A673 (cell line): ENCODE measurements at regions not wholly inside any gene's neighbourhood (a gene's known extent, or its start where the extent isn't known, plus 50 kb on each side); places are given as distances from the start of the nearest gene placed in this dataset.

ENCODE experiments used
- BruUV-seq: library from RNA; stranded (reverse); fragments of 400-500 nt; replicated peaks from 2 replicates; lab custom pipeline; 2021; lab: Mats Ljungman, UMichigan
- CTCF ChIA-PET: fragments of 300-600 bp; sonication (Branson Sonifier 250); formaldehyde crosslinking; loops from one replicate; lab custom pipeline; 2022; ENCODE audit warnings: antibody characterized with exemption; lab: Charles Lee
- POLR2A ChIA-PET: fragments of 300-600 bp; sonication (Branson Sonifier 250); formaldehyde crosslinking; loops from one replicate; lab custom pipeline; 2022; ENCODE audit warnings: antibody characterized with exemption; ENCODE audit not compliant: low non-redundant PET; lab: Charles Lee
- DNase-seq: peaks from one replicate; pipeline ENCODE4 v3.0.0-alpha.2; 2015; ENCODE audit warnings: low spot score
- H3K27ac ChIP-seq: fragments of 200-600 bp; sonication (generic); 2 replicates; pipeline ENCODE4 v1.5.1; 2016; ENCODE audit warnings: mixed run types, low read depth, mild to moderate bottlenecking, mixed read lengths, antibody characterized with exemption, low read length; ENCODE audit not compliant: poor library complexity, severe bottlenecking
- H3K27me3 ChIP-seq: fragments of 200-600 bp; sonication (generic); replicated peaks from 2 replicates; pipeline ENCODE4 v1.6.1; 2017; ENCODE audit warnings: mixed run types, low read depth, mild to moderate bottlenecking, mixed read lengths, antibody characterized with exemption, low read length; ENCODE audit not compliant: insufficient read depth, poor library complexity
- H3K36me3 ChIP-seq: fragments of 200-600 bp; sonication (generic); 2 replicates; pipeline ENCODE4 v1.6.1; 2016; ENCODE audit warnings: mixed run types, mild to moderate bottlenecking, mixed read lengths, antibody characterized with exemption, low read length; ENCODE audit not compliant: insufficient read depth, poor library complexity, severe bottlenecking
- H3K4me1 ChIP-seq: fragments of 200-600 bp; sonication (generic); 2 replicates; pipeline ENCODE4 v1.6.1; 2017; ENCODE audit warnings: mixed run types, mild to moderate bottlenecking, mixed read lengths, antibody characterized with exemption, low read length; ENCODE audit not compliant: insufficient read depth, poor library complexity, severe bottlenecking
- H3K4me3 ChIP-seq: fragments of 200-600 bp; sonication (generic); 2 replicates; pipeline ENCODE4 v1.5.1; 2016; ENCODE audit warnings: low read depth, mixed run types, mild to moderate bottlenecking, mixed read lengths, low read length; ENCODE audit not compliant: poor library complexity, severe bottlenecking
- H3K9me3 ChIP-seq: fragments of 200-600 bp; sonication (generic); 2 replicates; pipeline ENCODE4 v1.6.1; 2016; ENCODE audit warnings: mixed run types, low read depth, mild to moderate bottlenecking, mixed read lengths, antibody characterized with exemption, low read length; ENCODE audit not compliant: poor library complexity, severe bottlenecking
- EZH2 ChIP-seq: fragments of 200-600 bp; sonication (generic); IDR thresholded peaks from 2 replicates; pipeline ENCODE4 v1.6.1; 2017; ENCODE audit warnings: borderline replicate concordance, low read depth, mild to moderate bottlenecking, mixed read lengths, antibody characterized with exemption, low read length; ENCODE audit not compliant: poor library complexity, severe bottlenecking
- intact Hi-C: fragments of 100-400 bp; cut with micrococcal nuclease; formaldehyde crosslinking; loops from one replicate; pipeline ENCODE4 v1.10.0; 2022; ENCODE audit not compliant: unreplicated experiment
- TF ChIP-seq, protein P1 (sequence below): fragments of 300-800, 200-600 bp; sonication (generic); conservative IDR thresholded peaks from 2 replicates; pipeline ENCODE4 v1.5.1; 2017; ENCODE audit warnings: low read depth, mild to moderate bottlenecking, antibody characterized with exemption, low read length, moderate library complexity, mixed read lengths

DNA sequence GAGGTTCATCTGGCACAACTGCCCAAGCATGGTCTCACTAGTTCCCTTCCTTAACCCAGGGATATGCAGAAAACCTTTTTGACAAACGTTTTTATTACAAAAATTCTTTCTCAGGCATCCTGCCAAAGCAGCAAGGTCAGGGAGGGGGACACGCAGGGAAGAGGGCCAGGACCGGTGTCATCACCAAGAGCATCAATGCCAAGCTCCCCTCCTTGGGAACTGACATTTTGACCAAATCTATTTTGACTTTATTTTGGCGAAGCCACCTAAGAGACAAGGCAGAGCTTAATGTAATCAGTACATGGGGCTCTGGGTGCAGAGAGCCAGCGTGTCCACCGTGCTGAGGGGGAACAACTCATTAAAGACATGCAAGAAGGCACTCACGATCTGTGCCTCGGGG, 265.2 kb downstream of the CBLN1 start:
- DNase-seq: no peak
- CTCF ChIA-PET: no interaction called here
- TF ChIP-seq, protein P1, sequence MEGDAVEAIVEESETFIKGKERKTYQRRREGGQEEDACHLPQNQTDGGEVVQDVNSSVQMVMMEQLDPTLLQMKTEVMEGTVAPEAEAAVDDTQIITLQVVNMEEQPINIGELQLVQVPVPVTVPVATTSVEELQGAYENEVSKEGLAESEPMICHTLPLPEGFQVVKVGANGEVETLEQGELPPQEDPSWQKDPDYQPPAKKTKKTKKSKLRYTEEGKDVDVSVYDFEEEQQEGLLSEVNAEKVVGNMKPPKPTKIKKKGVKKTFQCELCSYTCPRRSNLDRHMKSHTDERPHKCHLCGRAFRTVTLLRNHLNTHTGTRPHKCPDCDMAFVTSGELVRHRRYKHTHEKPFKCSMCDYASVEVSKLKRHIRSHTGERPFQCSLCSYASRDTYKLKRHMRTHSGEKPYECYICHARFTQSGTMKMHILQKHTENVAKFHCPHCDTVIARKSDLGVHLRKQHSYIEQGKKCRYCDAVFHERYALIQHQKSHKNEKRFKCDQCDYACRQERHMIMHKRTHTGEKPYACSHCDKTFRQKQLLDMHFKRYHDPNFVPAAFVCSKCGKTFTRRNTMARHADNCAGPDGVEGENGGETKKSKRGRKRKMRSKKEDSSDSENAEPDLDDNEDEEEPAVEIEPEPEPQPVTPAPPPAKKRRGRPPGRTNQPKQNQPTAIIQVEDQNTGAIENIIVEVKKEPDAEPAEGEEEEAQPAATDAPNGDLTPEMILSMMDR: no peak
- TF ChIP-seq EZH2: no peak
- intact Hi-C loops: no loop called here
- Histone ChIP-seq H3K27me3 (peaks cover 29% of the 10 kb centered on the region), H3K4me1 (no peaks in the 10 kb centered on the region), H3K27ac (no peak overlapping the region), H3K4me3 (no peak overlapping the region), H3K9me3 (no peaks in the 10 kb centered on the region), H3K36me3 (no peaks in the 10 kb centered on the region)
- BruUV-seq: no TSS peak
- POLR2A ChIA-PET: no interaction called here

- H3K27ac ChIP-seq: no peak overlapping the region
- no TSS peak for BruUV-seq
- H3K4me1 ChIP-seq: no peaks in the 10 kb centered on the region
- H3K36me3 ChIP-seq: no peaks in the 10 kb centered on the region
- H3K4me3 ChIP-seq: no peak overlapping the region
- TF ChIP-seq EZH2: no peak
- TF ChIP-seq, protein P1: no peak
- DNase-seq: no peak
- POLR2A ChIA-PET: no interaction called here
- no peaks in the 10 kb centered on the region for H3K9me3 ChIP-seq
- H3K27me3 ChIP-seq: peaks cover 17% of the 10 kb centered on the region
- intact Hi-C loops: no loop called here
- CTCF ChIA-PET: no interaction called here
Observed at GRCh38 chr16:49015225-49015592, 266.4 kb downstream of the CBLN1 start.

- ChIA-PET POLR2A (no interaction called here), CTCF (no interaction called here)
- no peaks in the 10 kb centered on the region for H3K4me1 ChIP-seq
- no peak overlapping the region for H3K27ac ChIP-seq
- no peak overlapping the region for H3K4me3 ChIP-seq
- no peak for TF ChIP-seq EZH2
- TF ChIP-seq, protein P1: no peak
- no peak for DNase-seq
- intact Hi-C loops: no loop called here
- no peaks in the 10 kb centered on the region for H3K9me3 ChIP-seq
- H3K27me3 ChIP-seq: peaks cover 10% of the 10 kb centered on the region
- no TSS peak for BruUV-seq
- H3K36me3 ChIP-seq: no peaks in the 10 kb centered on the region
Observed at GRCh38 chr16:49014277-49015224, 267.1 kb downstream of the CBLN1 start.
